Urothelium cell line (cell line): ENCODE measurements at regions not wholly inside any gene's neighbourhood (a gene's known extent, or its start where the extent isn't known, plus 50 kb on each side); places are given as distances from the start of the nearest gene placed in this dataset.
"Not testable (repeated sequence)": the region's sequence is repeated elsewhere in the genome, so short reads cannot be mapped to it uniquely, and the experiment has no call there.

Experiments used
- DNase-seq: peaks from one replicate; pipeline ENCODE4 v3.0.0; 2011; ENCODE audit warnings: low spot score, mixed read lengths
- FAIRE-seq: peaks from 2 replicates; lab custom pipeline; 2011; peaks lifted over from hg19 to GRCh38; lab: Jason Lieb, UNC

- no peak for FAIRE-seq
- no peak for DNase-seq
These were observed 1090.9 kb upstream of the INTU start for GRCh38 chr4:126541820-126542219.

- DNase-seq (no peak), FAIRE-seq (no peak)
These were observed 1088.5 kb upstream of the INTU start for GRCh38 chr4:126544276-126544675.

GRCh38 chr4:126546197-126546596, 1086.6 kb upstream of the INTU start:
- not testable (repeated sequence) for DNase-seq, FAIRE-seq

GRCh38 chr4:126547352-126547751, 1085.4 kb upstream of the INTU start:
- no peak for DNase-seq
- FAIRE-seq: no peak

GRCh38 chr4:126548890-126549289, 1083.9 kb upstream of the INTU start:
- FAIRE-seq (no peak), DNase-seq (no peak)

GRCh38 chr4:126552321-126552720, 1080.4 kb upstream of the INTU start:
- FAIRE-seq: no peak
- DNase-seq: no peak

GRCh38 chr4:126553248-126553647, 1079.5 kb upstream of the INTU start:
- FAIRE-seq: no peak
- DNase-seq: no peak

GRCh38 chr4:126558596-126558995, 1074.2 kb upstream of the INTU start:
- FAIRE-seq: no peak
- DNase-seq: no peak

GRCh38 chr4:126559961-126560360, 1072.8 kb upstream of the INTU start:
- DNase-seq: no peak
- FAIRE-seq: no peak

GRCh38 chr4:126560794-126561193, 1072.0 kb upstream of the INTU start:
- FAIRE-seq (no peak), DNase-seq (no peak)

- DNase-seq (no peak), FAIRE-seq (no peak)
These were observed 1069.4 kb upstream of the INTU start for GRCh38 chr4:126563389-126563788.

- DNase-seq (no peak), FAIRE-seq (no peak)
These were observed 1068.4 kb upstream of the INTU start for GRCh38 chr4:126564283-126564854.

GRCh38 chr4:126568652-126569570, 1063.8 kb upstream of the INTU start:
- DNase-seq (no peak), FAIRE-seq (no peak)

- FAIRE-seq: no peak
- no peak for DNase-seq
These were observed 1060.5 kb upstream of the INTU start for GRCh38 chr4:126572264-126572663.

GRCh38 chr4:126582737-126583136, 1050.0 kb upstream of the INTU start:
- FAIRE-seq (no peak), DNase-seq (no peak)

- DNase-seq (no peak), FAIRE-seq (no peak)
These were observed 1049.2 kb upstream of the INTU start for GRCh38 chr4:126583509-126583908.

- no peak for DNase-seq
- FAIRE-seq: no peak
These were observed 1041.2 kb upstream of the INTU start for GRCh38 chr4:126591583-126591982.

GRCh38 chr4:126592088-126592487, 1040.7 kb upstream of the INTU start:
- FAIRE-seq (no peak), DNase-seq (no peak)

- FAIRE-seq: no peak
These were observed 1039.1 kb upstream of the INTU start for GRCh38 chr4:126593626-126594025.

GRCh38 chr4:126595643-126596042, 1037.1 kb upstream of the INTU start:
- no peak for FAIRE-seq
- no peak for DNase-seq

More at GRCh38 chr4:126593626-126594025, 1039.1 kb upstream of the INTU start:
- no peak for DNase-seq

GRCh38 chr4:126599746-126600145, 1033.0 kb upstream of the INTU start:
- no peak for FAIRE-seq

GRCh38 chr4:126603210-126603609, 1029.5 kb upstream of the INTU start:
- DNase-seq (no peak), FAIRE-seq (no peak)

More at GRCh38 chr4:126599746-126600145, 1033.0 kb upstream of the INTU start:
- no peak for DNase-seq
